ENCODE measurements at regions not wholly inside any gene's neighbourhood (a gene's known extent, or its start where the extent isn't known, plus 50 kb on each side); places are given as distances from the start of the nearest gene placed in this dataset.

DNA sequence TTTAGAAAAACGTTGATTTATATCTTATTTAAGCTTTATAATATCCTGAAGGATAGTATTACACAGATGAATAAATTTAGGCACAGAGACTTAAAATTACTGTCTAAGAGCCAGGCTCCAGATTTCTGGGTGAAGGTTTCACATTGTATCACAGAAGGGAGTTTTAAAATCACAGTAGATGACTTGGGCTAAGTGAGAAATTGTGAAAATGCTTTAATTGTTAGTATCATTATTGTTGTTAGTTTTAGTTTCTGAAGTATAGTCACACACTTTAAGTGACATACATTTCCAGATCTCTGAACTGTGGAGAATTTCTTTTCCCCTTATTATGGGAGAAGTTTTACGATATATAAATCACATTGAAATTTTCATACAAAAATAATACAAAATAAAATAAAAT is 83.5 kb downstream of the NDUFS5 start:
- DNase-seq = no peak

DNA sequence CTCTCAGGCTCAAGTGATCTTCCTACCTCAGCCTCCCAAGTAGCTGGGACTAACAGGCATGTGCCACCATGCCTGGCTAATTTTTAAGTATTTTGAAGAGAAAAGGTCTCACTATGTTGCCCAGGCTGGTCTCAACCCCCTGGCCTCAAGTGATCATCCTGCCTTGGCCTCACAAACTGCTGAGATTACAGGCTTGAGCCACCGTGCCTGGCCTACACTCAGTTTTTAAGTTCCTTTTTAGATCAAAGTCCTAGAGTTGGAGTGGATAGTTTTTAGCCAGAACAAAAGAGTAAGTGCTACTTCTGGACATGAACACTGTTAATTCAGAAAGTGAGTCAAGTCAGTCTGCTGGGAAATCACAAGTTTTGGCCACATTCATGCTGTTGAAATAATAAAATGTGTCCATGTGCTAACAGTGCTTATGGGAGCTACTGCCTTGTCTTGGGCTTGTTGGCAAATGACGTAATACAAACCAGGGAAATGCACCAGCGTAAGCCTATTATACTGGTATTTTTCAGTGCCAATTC is 84.2 kb downstream of the NDUFS5 start:
- no peak for DNase-seq

GRCh38 chr1:39110882-39111281 is 84.7 kb downstream of the NDUFS5 start:
- DNase-seq = no peak

DNA sequence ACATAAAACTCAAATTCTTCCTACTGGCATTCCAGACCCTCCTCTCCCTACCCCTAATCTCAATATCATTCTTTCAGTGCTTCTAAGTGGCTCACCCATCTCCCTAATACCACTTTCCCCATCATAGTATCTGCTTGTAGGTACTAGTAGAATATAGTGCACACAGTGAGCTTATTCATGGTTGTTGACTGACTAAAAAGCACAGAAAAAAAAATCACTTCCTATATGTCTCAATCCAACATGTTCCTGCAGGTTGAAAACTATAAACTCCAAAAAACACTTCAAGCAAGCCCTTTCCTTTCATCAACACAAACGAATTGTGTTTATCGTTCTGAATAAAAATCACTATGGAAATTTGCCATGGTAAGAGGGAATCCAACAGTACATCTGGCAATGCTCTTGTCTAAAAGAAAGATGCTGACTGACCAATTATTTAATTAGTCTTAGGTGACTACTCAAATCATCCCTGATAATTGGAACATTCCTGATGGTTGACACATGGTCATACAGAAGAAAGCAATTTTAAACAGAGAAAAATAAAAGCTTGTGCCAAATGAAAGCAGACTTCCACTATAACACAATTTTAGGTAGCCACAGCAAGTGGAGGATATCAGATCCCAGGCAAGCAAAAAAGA is 87.1 kb downstream of the NDUFS5 start:
- no peak for DNase-seq

DNA sequence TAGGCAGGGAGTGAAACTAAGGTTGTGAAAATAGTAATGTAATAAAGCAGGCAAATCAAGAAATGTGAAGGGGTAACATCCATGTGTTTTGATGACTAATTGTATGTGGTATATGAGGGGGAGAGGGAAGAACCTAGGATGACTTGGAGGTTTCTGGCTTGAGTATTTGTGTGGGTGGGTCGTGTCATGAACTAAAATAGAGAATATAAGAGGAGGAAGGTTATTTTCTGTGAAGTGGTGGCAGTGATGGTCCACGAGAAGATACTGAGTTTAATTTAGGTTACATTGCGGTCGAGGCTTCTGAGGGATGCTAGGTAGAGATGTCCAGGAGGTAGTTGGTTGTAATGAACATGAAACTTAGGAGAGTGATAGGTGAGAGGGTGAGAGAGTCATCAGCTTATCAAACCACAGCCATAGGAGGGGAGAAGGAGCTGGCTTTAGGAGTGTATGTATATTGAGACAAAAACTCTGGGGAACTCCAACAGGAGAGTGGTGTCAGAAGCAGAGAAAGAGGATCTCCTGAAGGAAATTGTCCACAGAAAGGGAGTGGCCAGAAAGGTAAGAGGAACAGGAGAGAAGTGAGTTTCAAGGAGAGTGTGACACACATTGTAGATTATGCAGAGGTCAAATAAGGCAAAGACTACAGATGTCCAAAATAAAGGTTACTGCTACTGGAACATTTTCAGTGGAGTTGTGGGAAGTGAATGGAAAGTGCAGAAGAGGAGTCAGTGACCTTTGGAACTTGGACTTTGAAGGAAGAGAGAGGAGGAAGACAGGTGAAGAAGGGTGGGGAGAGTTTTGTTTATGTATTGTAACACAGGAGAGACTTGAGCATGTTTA is 89.0 kb upstream of the MACF1 start:
- peak; percentile 25 for DNase-seq

DNA sequence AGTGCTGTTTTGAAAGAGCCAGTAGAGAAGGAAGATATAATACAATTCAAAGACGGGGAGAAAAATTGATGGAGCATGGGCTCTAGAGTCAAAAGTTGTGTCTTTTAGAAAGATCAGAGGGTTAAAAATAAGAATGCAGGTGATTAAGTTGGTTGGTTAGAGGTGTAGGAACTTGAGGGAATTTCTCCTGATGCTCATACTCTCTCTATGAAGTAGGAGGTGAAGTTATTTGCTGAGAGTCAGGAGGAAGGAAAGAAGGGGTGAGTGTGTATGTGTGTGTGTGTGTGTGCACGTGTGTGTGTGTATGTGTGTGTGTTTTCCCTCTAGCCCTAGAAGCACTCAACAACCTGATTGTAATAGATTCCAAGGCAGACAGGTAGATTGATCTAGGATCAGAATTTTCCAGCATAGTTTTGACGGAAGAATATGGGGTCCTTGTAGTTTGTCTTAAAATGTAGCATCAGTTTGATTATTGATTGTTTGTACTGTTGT is 88.3 kb upstream of the MACF1 start:
- no peak for DNase-seq

GRCh38 chr1:39116860-39117728 is 87.4 kb upstream of the MACF1 start:
- DNase-seq = peak; percentile 47

DNA sequence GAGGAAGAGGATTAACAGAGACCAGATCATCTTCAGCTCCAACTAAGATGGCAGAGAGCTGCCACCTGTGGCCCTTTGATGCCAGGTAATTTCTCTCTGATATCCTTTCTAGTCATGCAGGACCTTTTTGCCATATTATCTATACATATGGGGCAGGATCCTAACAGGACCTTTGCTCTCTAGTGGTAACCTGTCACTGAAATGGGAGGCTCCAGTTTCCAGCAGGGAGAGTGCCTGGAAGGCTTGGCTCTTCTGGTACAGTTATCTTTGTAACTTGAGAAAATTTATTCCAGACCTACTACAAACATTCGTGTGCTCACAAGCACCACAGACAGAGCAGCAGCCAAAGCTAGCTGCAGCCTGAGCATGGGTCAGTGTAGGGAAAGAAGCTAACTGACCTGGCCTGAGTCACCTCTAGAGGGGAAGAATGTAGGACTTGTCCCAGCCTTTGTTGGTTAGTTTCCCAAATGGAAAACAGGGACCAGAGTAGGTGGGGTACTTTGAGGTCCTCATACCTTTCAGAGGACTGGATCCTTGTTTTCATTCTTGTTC is 86.5 kb upstream of the MACF1 start:
- no peak for DNase-seq

DNA sequence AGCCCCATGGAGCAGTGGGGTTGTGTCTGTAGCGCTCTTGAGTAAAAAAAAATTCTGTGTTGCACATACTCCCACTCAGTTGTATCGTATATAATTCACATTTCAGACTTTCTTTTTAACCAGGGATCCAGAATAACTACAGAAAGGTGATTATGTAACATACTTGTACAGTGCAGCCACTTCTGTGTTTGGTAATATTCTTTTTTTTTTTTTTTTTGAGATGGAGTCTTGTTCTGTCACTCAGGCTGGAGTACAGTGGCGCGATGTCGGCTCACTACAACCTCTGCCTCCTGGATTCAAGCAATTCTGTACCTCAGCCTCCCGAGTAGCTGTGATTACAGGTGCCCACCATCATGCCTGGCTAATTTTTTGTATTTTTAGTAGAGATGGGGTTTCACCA is 82.4 kb upstream of the MACF1 start:
- DNase-seq = no peak

DNA sequence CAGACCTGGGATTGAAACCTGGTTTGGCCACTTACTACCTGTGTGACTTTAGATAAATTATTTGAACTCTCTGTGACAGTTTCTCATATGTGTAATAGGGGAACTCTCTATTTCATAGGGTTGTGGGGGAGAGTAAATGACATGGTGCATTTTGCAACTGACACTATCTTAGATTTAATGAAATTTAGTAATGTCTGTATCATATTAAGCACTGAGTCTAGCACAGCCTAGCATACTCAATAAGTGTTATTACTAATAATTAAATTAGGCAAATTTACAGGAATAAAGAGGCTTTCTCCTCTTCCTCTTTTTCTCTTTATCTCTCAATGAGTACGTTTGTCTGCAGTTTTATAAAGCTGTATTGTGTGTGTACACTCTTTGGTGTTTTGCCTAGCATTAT is 80.2 kb upstream of the MACF1 start:
- no peak for DNase-seq

DNA sequence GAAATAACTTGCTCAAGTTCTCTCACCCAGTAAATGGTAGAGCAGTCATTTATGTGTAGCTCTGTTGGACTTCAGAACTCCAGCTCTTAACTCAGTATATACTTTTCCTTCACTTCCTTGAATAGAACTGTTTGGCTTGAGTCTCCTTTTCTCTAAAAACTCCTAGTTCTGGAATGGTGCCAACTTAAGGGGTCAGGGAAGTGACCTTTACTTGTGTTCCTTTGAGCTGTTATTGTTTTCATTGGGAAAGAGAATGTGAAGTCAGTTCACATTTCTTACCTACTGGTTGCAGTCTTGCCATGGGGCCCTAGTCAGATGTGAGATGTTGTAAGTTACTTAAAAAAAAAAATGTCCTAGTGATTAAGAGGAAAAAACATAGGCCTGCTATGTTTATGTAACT is 77.0 kb upstream of the MACF1 start:
- DNase-seq = no peak

- no peak for DNase-seq
Observed at GRCh38 chr1:39128126-39128525, 76.4 kb upstream of the MACF1 start.

DNA sequence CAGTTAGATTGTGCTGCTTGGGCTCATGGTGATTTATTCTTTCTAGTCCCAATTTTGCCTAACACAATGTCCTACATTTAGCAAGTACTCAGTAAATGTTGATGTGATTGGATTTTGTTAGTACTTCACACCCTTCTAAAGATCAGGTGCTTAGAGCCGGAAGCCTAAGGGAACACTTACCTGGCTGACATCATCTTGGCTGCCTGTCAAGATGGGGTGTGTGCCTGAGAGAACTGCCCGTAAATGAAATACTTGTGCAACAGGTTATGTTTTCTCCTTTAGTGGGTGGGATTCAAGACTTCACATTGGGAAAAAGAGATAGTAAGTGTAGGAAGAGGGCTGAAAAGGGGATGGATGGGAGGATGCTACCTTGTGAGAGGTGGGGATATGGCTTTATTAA is 75.5 kb upstream of the MACF1 start:
- DNase-seq = no peak

DNA sequence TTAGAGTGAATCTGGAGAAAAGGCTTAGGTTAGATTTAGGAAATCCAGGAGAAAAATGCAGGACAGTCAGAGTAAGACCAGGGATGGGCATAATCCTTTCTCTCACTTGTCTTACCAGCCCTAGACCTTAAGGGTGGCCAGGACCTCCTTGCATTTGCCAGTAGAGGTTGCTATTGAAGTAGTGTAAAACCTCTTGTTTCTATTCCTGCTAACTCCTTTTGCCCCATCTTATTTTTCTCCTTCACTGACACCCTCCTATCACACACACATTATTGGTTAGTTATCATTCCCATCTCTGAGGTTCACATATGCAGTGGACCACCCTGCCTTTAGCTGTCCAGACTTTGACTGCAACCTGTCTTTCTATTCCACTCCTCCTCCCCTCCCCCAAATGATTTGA is 75.0 kb upstream of the MACF1 start:
- peak; percentile 43 for DNase-seq

DNA sequence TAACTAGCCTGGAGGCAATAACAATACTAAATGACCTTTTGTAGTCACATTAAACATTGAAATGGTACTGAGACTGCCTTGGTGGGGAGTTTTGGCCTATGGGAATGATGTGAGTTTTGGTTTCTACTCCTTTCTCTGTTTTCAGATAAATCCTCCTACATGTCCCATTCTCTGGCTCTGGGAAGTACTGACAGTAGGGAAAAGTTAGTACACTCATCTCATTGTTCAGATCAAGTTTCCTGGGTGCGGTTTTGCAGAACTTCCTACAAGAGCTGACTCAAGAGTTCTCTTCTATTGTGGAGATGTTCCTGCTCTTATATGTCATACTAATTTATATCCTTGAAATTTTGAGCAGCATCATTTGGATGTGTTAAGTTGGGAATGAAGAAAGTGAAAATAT is 74.2 kb upstream of the MACF1 start:
- no peak for DNase-seq

GRCh38 chr1:39131940-39132339 is 72.6 kb upstream of the MACF1 start:
- DNase-seq = no peak

GRCh38 chr1:39132505-39133339 is 71.8 kb upstream of the MACF1 start:
- DNase-seq = no peak

- no peak for DNase-seq
Observed at GRCh38 chr1:39133340-39133684, 71.2 kb upstream of the MACF1 start.

DNA sequence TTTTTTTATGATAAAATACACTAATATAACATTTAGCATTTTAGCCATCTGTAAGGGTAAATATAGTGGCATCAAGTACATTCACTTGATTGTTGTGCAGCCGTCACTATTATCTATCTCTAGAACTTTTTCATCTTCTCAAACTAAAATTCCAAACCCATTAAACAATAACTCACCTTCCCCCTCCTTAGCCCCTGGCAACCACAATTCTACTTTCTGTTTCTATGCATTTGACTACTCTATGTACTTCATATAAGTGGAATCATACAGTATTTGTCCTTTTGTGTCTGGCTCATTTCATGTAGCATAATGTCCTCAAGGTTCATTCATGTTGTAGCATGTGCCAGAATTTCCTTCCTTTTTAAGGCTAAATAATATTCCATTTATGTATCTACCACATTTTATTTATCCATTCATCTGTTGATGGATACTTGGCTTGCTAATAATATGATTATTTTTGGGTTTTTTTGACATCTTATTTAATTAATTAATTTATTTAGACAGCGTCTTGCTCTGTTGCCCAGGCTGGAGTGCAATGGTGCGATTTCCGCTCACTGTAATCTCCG is 69.6 kb upstream of the MACF1 start:
- no peak for DNase-seq

DNA sequence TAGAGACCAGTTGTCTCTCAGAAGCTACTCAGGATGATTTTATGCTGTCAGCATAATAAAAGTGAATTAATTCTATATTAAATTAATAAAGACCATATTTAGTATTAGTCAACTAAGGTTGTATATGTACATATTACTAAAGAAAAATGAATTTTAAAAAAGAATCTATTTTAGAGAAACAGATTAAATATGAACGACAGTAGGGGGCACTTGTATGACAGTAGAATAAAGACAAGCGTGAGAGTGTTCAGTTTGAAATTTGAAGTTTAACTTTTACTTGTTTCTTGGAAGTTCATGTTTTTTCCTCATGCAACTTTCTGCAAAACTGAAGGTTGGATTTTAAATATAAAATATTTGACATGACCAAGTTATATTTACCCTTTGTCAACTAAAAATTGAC is 67.9 kb upstream of the MACF1 start:
- no peak for DNase-seq

DNA sequence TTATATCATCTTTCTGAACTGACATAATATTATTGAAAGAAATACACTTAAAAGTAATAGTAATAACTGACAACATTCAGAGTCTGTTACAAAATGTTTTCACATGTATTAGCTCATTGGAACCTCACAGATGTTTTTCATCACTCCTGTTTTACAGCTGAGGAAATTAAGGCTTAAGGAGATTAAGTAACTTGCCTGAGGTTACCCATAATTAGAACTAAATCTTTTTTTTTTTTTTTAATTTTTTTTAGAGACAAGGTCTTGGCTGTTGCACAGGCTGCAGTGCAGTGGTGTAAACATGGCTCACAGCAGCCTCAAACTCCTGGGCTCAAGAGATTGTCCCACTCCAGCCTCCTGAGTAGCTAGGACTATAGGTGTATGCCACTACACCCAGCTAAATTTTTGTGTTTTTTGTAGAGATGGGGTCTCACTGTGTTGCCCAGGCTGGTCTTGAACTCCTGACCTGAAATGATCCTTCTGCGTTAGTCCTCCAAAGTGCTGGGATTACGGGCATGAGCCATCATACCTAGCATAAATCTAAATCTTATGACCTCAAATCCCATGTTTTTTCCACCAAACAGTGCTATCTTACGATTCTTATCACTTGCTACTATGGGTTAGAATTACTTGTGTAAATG is 64.7 kb upstream of the MACF1 start:
- DNase-seq = no peak

All from hematopoietic multipotent progenitor cell treated with erythropoietin and hydrocortisone succinate and interleukin-3 and kit ligand, for 8 days (in vitro differentiated cells).